ENCODE measurements at regions not wholly inside any gene's neighbourhood (a gene's known extent, or its start where the extent isn't known, plus 50 kb on each side); places are given as distances from the start of the nearest gene placed in this dataset.
"Not testable (repeated sequence)": the region's sequence is repeated elsewhere in the genome, so short reads cannot be mapped to it uniquely, and the experiment has no call there.

- H3K9me3 ChIP-seq, result no peaks in the 10 kb centered on the region
- no peaks in the 10 kb centered on the region for H3K4me1 ChIP-seq
- H3K27me3 ChIP-seq, result no peaks in the 10 kb centered on the region
- WGBS, result 16% methylated on average over 4 of the region's 4 CpGs
- H3K4me3 ChIP-seq, result no peak overlapping the region
- H3K36me3 ChIP-seq, result no peaks in the 10 kb centered on the region
- TF ChIP-seq POLR2AphosphoS5 (IDR thresholded peaks at IDR 0.05) (no peak), POLR2A (IDR thresholded peaks at IDR 0.05) (no peak), CTCF (IDR thresholded peaks at IDR 0.05) (no peak)
- no peak for DNase-seq (ENCODE audit: low spot score in 2 of 2)
- H3K27ac ChIP-seq, result no peak overlapping the region
Measured at GRCh38 chr1:208731981-208732821, 488.0 kb upstream of the PLXNA2 start.

GRCh38 chr1:208737161-208737560 is 493.0 kb upstream of the PLXNA2 start:
- Histone ChIP-seq H3K27ac (no peak overlapping the region), H3K4me3 (no peak overlapping the region), H3K27me3 (no peaks in the 10 kb centered on the region), H3K4me1 (no peaks in the 10 kb centered on the region), H3K36me3 (no peaks in the 10 kb centered on the region), H3K9me3 (peaks cover 4% of the 10 kb centered on the region)
- no peak for DNase-seq (ENCODE audit: low spot score in 2 of 2)
- 55% methylated on average over 4 of the region's 4 CpGs for WGBS
- TF ChIP-seq CTCF (IDR thresholded peaks at IDR 0.05) (no peak), POLR2A (IDR thresholded peaks at IDR 0.05) (no peak), EP300 (IDR thresholded peaks at IDR 0.05) (no peak), POLR2AphosphoS5 (IDR thresholded peaks at IDR 0.05) (no peak)

DNA sequence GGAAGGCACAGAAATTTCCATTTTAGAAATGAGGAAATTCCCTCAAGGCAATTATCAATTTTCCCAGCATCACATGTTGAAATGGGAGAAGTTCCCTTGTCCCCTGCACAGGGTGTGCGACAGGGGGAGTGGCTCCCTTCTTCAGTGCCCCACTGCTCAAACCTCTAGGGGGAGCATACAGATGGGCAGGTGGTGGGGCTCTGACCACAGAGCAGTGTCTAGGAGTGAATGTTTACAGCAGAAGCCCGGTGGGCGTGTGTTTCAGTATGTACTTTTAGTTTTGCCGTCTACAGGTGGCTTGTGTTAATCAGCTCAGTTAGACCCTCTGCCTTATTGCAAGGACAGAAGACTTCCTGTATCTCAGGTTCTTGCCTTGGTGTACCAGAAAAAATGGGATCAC is 493.7 kb upstream of the PLXNA2 start:
- no peaks in the 10 kb centered on the region for H3K36me3 ChIP-seq
- peaks cover 4% of the 10 kb centered on the region for H3K9me3 ChIP-seq
- WGBS, result 71% methylated on average over 1 of the region's 4 CpGs
- H3K27ac ChIP-seq, result no peak overlapping the region
- no peak for DNase-seq (ENCODE audit: low spot score in 2 of 2)
- no peaks in the 10 kb centered on the region for H3K27me3 ChIP-seq
- TF ChIP-seq CTCF (IDR thresholded peaks at IDR 0.05), result no peak
- no peak for TF ChIP-seq POLR2AphosphoS5 (IDR thresholded peaks at IDR 0.05)
- no peak for TF ChIP-seq POLR2A (IDR thresholded peaks at IDR 0.05)
- no peak for TF ChIP-seq EP300 (IDR thresholded peaks at IDR 0.05)
- no peak overlapping the region for H3K4me3 ChIP-seq
- H3K4me1 ChIP-seq, result no peaks in the 10 kb centered on the region

DNA sequence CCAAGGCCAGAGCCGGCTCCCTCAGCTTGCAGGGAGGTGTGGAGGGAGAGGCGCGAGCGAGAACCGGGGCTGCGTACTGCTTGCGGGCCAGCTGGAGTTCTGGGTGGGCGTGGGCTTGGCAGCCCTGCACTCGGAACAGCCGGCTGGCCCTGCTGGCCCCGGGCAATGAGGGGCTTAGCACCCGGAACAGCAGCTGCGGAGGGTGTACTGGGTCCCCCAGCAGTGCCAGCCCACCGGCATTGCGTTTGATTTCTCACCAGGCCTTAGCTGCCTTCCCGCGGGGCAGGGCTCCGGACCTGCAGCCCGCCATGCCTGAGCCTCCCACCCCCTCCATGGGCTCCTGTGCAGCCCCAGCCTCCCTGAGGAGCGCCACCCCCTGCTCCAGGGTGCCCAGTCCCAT is 495.5 kb upstream of the PLXNA2 start:
- not testable (repeated sequence) for H3K36me3 ChIP-seq; H3K27me3 ChIP-seq; H3K4me3 ChIP-seq; H3K9me3 ChIP-seq; H3K27ac ChIP-seq; DNase-seq (ENCODE audit: low spot score in 2 of 2); H3K4me1 ChIP-seq
- WGBS, result no CpG with 5 or more reads among the region's 20 CpGs

DNA sequence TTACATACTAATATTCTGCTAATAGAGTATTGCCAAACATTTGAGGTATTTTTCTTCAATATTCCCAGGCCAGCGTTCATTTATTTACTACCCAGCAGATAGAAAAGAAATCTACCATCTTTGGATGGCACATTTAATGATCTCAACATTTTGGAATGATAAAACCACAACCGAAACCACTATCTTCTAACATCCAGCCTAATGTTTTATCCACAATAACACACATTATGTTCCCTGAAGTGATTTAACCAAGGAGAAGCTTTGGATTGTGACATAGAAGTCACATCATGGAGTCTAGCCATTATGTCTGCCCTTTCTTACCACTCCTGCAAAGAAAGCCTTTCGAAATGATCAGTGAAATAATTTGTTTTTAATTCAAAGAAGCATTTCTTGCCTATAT is 497.1 kb upstream of the PLXNA2 start:
- TF ChIP-seq CTCF (IDR thresholded peaks at IDR 0.05) (no peak), POLR2A (IDR thresholded peaks at IDR 0.05) (no peak), EP300 (IDR thresholded peaks at IDR 0.05) (no peak), POLR2AphosphoS5 (IDR thresholded peaks at IDR 0.05) (no peak)
- H3K4me1 ChIP-seq, result no peaks in the 10 kb centered on the region
- peaks cover 4% of the 10 kb centered on the region for H3K9me3 ChIP-seq
- no peak overlapping the region for H3K4me3 ChIP-seq
- H3K27ac ChIP-seq, result no peak overlapping the region
- DNase-seq (ENCODE audit: low spot score in 2 of 2), result no peak
- no peaks in the 10 kb centered on the region for H3K36me3 ChIP-seq
- no peaks in the 10 kb centered on the region for H3K27me3 ChIP-seq
- WGBS, result 87% methylated on average over 3 of the region's 3 CpGs

- TF ChIP-seq EP300 (IDR thresholded peaks at IDR 0.05) (no peak), POLR2AphosphoS5 (IDR thresholded peaks at IDR 0.05) (no peak), POLR2A (IDR thresholded peaks at IDR 0.05) (no peak), CTCF (IDR thresholded peaks at IDR 0.05) (no peak)
- Histone ChIP-seq H3K27me3 (no peaks in the 10 kb centered on the region), H3K36me3 (no peaks in the 10 kb centered on the region), H3K9me3 (peaks cover 4% of the 10 kb centered on the region), H3K27ac (no peak overlapping the region), H3K4me1 (no peaks in the 10 kb centered on the region), H3K4me3 (no peak overlapping the region)
- no peak for DNase-seq (ENCODE audit: low spot score in 2 of 2)
- WGBS, result 88% methylated on average over 5 of the region's 5 CpGs
Measured at GRCh38 chr1:208743361-208743760, 499.2 kb upstream of the PLXNA2 start.
